ENCODE measurements at regions not wholly inside any gene's neighbourhood (a gene's known extent, or its start where the extent isn't known, plus 50 kb on each side); places are given as distances from the start of the nearest gene placed in this dataset.
"Not testable (repeated sequence)": the region's sequence is repeated elsewhere in the genome, so short reads cannot be mapped to it uniquely, and the experiment has no call there.

DNA sequence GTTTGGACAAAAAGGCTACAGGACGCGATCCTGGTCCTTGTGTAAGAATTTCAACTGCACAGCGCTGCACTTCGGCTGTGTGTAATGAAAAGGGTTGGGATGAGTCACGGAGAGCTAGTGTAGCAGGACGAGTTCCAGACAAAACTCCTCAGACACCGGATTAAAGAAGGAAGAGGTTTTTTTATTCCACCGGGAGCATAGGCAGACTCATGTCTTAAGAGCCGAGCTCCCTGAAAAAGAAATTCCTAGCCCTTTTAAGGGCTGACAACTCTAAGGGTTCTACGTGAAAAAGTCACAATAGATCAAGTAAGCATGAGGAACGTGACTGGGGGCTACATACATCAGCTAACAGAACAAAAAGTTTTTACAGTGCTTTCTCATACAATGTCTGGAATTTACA lies 54.8 kb upstream of the FAM90A1 start:
- not testable (repeated sequence) for DNase-seq

DNA sequence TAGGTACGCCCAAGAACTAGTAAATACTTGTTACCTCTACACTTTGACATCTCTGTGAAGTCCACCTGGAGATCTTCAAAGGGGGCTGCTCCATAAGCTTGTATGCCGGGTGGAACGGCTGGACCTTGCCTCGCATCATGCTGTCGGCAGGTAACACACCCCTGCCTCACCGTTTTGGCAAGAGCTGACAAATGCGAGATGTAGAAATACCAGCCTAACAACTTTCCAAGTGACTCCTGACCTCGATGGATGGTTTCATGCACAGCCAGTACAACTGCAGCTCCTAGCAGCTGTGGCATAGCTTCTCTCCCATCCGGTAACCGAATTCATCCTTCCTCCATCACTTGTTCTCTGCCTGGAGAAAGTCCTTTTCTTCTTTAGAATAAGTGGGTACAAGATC lies 58.3 kb upstream of the FAM90A1 start:
- not testable (repeated sequence) for DNase-seq

- DNase-seq = not testable (repeated sequence)
These were observed 64.3 kb upstream of the FAM90A1 start for GRCh38 chr12:8291764-8292163.

DNA sequence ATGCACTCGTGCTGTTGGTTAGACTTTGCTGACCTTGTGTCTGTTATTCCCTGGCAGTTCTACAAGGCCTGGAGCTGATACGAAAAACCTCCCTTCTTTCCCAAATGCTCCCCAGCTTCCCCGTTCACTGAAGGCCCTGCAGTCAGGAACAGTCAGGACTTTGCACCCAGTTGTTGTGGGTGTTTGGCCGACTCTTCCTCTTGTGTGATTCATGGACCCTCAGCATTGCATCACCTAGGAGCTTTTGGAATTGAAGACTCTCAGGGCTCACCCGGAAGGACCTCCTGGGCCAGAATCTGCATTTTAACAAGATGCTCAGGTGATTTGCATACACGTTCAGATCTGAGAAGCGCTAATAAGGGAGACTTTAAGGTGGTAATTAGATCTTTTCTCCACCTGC lies 67.2 kb upstream of the FAM90A1 start:
- DNase-seq = not testable (repeated sequence)

DNA sequence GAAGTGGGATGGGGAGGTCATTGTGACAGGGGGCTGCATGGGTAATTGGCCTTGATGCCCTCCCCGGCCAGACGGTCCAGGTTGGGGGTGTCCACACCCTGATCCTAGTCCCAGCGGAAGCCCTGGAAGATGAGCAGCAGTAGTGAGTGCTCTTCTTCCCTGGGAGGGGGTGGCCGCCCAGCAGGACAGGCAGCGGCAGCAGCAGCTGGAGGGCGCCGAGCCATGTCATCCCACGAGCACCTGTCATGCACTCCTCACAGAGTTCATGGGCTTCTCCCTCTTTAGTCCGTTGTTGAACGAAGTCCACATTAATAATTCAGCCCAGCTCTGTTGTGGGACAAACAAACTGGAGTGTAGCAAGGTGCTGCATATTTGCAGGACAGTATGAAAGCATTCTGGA lies 81.2 kb upstream of the FAM90A1 start:
- DNase-seq = not testable (repeated sequence)

- DNase-seq = not testable (repeated sequence)
These were observed 88.6 kb upstream of the FAM90A1 start for GRCh38 chr12:8315997-8316396.

DNA sequence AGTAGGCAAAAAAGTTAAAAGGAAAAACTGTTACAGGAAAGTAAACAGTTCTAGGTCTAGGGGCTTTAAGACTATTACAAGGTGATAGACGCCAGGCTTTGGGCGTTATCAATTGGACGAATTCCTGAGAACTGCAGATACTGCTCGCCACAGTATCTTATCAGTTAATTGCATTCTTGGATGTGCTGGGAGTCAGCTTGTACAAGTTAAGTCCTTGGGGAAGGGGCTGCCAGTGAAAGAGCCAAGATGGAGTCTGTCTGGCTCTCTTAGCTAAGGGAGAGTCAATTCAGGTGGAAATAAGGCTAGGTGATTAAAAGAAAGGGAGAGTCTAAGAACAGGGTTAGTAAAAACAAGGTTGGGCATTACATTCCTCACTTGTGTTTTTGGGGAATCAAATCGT lies 90.3 kb upstream of the FAM90A1 start:
- not testable (repeated sequence) for DNase-seq

DNA sequence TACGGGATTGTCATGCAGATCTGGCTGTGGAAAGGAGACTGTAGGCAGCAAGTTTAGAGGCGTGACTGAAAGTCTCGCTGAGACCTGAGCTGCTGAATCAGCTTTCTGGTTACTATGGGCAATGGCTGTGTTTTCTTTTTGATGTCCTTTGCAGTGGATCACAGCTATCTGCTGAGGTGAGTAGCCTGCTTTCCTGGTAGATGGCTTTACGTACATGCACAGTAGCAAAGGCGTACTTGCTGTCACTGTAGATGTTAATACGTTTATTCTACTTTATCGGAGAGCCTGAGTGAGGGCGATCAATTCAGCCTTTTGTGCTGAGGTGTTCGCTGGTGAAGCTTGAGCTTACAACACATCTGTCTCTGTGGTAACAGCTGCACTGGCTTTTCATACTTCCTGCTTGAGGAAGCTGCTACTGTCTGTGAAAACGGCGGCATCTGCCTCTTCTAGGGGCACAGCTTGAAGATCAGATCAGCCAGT lies 92.9 kb upstream of the FAM90A1 start:
- DNase-seq = not testable (repeated sequence)

DNA sequence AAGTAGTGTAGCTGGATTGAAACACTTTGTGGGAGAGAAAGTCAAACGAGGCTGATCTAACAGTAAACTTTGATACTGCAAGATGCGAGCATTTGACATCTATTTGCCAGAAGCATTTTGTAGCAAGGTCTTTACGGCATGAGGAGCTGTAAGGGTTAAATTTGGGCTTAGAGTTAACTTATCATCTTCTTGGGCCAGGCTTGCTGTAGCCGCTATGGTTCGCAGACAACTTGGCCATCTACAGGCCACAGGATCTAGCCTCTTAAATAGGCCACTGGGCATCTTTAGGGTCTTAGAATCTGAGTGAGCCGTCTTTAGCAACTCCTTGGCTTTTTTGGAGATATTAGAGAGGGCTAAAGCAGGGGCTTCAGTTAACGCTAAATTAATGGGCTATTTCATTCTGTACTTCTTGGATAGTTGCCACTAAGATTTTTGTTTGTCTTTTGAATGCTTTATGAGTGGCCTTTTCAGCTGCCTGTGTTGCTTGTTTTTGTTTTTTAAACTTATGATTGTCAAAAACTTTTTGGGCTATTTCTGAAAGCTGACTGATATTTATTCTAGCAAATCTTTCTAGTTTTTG lies 93.5 kb upstream of the FAM90A1 start:
- not testable (repeated sequence) for DNase-seq

- not testable (repeated sequence) for DNase-seq
These were observed 97.9 kb upstream of the FAM90A1 start for GRCh38 chr12:8325145-8325839.

DNA sequence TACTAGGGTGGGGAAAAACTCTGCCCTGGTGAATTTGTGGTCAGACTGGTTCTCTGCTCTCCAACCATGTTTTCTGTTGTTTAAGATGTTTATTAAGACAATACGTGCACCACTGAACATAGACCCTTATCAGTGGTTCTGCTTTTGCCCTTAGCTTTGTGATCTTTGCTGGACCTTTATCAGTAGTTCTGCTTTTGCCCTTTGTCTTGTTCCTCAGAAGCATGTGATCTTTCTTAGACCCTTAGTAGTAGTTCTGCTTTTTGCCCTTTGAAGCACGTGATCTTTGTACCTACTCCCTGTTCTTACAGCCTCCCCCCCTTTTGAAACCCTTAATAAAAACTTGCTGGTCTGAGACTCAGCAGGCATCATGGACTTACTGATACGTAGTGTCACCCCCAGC lies 101.4 kb upstream of the FAM90A1 start:
- DNase-seq = not testable (repeated sequence)

GRCh38 chr12:8332373-8332772 lies 105.0 kb upstream of the FAM90A1 start:
- DNase-seq = not testable (repeated sequence)

DNA sequence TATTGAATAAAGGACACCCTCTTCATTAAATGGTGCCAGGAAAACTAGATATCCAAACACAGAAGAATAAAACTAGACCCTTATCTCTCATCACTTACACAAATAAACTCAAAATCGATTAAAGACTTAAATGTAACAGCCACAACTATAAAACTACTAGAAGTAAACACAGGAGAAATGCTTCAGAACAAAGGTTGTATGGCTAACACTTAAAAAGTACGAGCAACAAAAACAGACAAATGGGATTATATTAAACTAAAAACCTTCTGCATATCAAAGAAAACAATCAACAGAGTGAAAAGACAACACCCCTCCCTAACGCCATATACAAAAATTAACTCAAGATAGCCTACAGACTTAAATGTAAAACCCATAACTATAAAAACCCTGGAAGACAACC lies 104.7 kb upstream of the CLEC6A start:
- DNase-seq = not testable (repeated sequence)

DNA sequence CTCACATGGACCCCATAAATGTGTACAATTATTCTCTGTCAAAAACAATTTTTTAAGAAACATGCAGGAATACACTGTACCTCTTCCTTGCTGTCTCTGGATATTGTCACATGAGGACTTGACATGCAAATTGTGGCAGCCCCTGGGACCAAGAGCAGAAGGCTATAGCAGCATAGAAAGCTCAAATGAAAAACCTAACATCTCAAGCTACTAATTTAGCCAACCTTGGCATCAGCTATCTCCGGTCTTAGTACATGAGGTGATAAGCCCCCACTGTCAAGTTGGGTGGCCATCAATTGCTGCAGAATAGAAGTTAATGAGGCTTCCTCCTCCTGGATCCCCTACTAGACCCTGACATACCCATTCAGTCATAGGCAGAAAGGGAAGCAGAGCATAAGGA lies 101.0 kb upstream of the CLEC6A start:
- DNase-seq = not testable (repeated sequence)

GRCh38 chr12:8355531-8355930 lies 100.2 kb upstream of the CLEC6A start:
- not testable (repeated sequence) for DNase-seq

- not testable (repeated sequence) for DNase-seq
These were observed 82.0 kb upstream of the CLEC6A start for GRCh38 chr12:8373744-8374143.

DNA sequence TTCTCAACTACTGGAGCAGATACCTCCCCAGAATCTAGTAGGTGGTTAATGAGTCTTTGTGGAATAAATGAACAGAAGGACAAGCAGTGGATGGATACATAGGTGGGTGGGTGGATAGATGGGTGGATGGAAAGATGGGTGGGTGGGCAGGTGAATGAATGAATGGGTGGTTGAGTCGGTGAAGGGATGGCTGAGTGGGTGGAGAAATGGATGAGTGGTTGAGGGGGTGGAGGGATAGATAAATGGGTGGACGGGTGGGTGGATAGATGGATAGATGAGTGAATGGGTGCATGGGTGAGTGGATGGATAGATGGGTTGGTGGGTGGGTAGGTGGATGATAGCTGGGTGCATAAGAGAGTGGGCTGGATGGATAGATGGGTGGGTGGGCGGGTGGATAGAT lies 80.6 kb upstream of the CLEC6A start:
- DNase-seq = not testable (repeated sequence)

GRCh38 chr12:8377756-8378155 lies 78.0 kb upstream of the CLEC6A start:
- DNase-seq = not testable (repeated sequence)

- not testable (repeated sequence) for DNase-seq
These were observed 73.2 kb upstream of the CLEC6A start for GRCh38 chr12:8382556-8382955.

GRCh38 chr12:8384686-8385085 lies 71.1 kb upstream of the CLEC6A start:
- DNase-seq = not testable (repeated sequence)

GRCh38 chr12:8385431-8385830 lies 70.3 kb upstream of the CLEC6A start:
- not testable (repeated sequence) for DNase-seq

DNA sequence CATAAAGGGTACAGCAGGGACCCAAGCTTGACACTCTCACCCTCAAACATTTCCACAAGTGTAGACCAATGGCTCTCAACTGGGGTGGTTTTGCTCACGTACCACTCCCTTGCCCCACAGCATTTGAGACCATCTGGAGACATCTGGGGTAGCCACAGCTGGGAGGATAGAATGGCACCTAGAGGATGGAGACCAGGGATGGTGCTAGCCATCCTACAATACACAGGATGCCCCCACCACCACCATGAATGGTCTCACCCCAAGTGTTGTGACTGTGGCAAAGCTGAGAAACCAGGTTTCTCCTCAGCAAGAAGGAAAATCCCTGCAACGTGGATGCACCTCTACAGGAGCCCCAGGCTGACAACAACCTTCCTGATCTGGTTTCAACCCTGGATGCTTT lies 69.1 kb upstream of the CLEC6A start:
- not testable (repeated sequence) for DNase-seq

DNA sequence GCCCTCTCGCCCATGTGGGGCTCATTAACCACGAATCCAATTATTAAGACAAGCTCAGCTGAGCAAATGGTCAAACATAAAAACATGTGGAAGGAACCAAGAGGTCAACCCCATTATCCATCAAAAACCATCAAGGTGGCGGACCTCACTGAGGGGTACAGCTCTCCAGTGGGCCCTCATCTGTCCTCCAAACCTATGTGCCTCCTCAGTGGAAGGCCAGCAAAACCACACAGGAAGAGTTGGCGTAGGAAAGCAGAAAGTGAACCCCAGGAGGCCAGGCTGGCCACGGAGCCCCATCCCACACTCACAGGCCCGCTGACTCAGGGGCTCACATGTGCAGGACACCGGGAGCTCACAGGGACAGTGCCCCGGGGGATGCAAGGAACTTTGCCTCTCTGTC lies 66.5 kb upstream of the CLEC6A start:
- not testable (repeated sequence) for DNase-seq

DNA sequence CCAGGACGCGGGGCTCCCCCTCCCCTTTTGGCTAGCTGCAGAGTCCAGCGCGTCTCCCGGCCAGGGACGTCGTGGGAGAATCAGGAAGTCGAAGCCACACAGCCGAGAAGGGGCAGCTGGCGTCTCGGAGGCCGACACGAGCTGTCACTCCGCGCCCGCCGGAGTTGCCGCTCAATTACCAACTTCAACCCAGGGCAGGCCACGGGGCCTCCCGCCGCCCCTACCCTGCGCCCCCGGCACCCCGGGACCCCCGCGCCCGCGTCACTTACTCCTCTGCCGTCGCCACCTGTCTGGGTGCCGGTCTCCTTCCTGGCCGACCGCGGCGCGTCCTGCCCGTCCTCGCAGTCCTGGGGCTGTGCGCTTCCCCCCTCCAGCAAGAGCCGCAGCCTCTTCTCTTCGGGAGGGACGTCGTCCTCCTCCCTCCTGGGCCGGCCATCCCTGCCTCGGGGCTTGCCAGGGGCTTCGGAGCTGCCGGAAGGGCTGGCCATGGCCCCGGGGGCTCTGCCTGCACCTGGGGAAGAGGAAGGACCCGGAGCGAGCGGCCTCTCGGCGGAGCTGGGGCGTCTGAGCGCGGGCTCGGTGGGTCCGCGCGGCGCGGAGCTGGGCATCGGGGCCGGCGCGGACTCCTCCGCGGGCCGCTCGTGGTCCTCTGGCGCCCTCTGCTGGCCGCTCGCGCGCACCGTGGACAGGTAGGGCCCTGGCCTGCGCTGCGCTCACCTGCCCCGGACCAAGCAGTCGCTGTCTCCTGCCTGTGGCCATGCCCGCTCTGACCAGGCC lies 65.6 kb upstream of the CLEC6A start:
- DNase-seq = not testable (repeated sequence)
